Activated naive CD4-positive, alpha-beta T cell (primary cell): ENCODE measurements at regions not wholly inside any gene's neighbourhood (a gene's known extent, or its start where the extent isn't known, plus 50 kb on each side); places are given as distances from the start of the nearest gene placed in this dataset.
"Not testable (repeated sequence)": the region's sequence is repeated elsewhere in the genome, so short reads cannot be mapped to it uniquely, and the experiment has no call there.

ENCODE experiments used
- DNase-seq, 4 experiments: peaks; one replicate each; lab custom pipeline; 2025; lab: John Stamatoyannopoulos, UW

DNA sequence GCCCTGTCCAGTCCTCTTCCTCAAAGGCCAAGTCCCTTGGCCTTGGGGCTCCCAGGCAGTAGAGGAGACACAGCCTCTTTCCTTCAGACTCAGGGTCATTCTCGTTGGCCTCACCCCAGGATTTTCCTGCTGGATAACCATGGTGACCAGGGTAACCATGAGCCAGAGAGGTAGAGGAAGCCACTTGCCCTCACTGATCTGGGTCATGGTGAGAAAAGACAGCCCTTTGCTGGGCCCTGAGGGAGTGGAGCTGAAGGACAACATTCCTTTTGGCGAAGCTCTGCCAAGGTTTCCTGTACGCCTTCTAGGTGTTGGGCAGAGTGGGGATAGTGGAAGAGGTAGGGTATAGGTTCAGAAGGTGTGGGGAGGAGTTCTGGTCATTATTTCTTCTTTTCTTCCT lies 53.1 kb upstream of the WNT4 start:
- no peak for DNase-seq

DNA sequence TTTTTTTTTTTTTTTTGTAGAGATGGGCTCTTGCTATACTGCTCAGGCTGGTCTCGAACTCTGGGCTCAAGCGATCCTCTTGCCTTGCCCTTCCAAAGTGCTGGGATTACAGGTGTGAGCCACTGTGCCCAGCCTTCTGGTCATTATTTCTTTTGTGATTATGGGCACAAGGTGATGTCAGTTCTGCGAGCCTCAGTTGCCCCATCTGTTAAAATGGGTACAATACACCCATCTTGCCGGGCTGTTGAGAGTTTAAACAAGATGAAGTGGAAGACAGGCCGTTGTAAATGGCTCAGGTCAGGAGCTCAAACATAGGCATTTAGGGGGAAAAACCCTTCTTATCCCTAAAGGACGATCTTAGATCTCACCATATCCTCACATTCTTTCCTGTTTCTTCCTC lies 53.7 kb upstream of the WNT4 start:
- DNase-seq: no peak

GRCh38 chr1:22197644-22198043 lies 54.7 kb upstream of the WNT4 start:
- no peak for DNase-seq

DNA sequence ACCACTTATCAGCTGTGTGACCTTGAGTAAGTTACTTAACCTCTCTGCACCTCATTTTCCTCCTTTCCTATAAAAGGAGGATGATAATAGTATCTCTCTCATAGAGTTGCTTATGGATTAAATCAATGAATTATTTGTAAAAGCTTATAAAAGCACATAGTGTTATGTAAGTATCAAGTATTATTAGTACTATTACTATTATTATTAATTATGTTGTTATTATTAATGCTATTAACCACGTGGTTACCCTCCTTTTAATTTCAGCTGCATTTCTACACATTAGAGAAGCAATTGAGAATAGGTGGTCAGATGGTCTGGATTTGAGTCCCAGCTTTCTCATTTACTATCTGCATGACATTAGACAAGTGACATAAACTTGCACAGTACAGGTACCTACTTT lies 58.1 kb upstream of the WNT4 start:
- DNase-seq: no peak

DNA sequence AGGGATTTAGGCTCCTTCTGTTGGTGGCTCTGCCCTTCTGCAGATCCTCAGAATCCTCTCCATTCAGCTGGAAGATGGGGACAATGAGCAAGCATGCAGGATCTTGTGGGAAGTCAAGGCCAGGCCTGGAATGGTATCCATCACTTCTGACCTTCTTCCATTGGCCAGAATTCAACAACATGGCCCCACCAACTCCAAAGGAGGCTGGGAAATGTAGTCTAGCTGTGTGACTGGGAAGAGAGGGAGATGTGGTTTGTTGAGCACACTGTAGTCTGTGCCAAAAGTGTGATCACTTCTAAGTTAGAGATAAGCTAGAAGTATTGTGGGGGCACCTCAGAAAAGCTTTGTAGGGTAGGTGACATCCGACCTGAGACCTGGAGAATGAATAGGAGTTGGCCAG lies 60.4 kb upstream of the WNT4 start:
- no peak for DNase-seq

- no peak for DNase-seq
These were observed 61.4 kb upstream of the WNT4 start for GRCh38 chr1:22204057-22204840.

DNA sequence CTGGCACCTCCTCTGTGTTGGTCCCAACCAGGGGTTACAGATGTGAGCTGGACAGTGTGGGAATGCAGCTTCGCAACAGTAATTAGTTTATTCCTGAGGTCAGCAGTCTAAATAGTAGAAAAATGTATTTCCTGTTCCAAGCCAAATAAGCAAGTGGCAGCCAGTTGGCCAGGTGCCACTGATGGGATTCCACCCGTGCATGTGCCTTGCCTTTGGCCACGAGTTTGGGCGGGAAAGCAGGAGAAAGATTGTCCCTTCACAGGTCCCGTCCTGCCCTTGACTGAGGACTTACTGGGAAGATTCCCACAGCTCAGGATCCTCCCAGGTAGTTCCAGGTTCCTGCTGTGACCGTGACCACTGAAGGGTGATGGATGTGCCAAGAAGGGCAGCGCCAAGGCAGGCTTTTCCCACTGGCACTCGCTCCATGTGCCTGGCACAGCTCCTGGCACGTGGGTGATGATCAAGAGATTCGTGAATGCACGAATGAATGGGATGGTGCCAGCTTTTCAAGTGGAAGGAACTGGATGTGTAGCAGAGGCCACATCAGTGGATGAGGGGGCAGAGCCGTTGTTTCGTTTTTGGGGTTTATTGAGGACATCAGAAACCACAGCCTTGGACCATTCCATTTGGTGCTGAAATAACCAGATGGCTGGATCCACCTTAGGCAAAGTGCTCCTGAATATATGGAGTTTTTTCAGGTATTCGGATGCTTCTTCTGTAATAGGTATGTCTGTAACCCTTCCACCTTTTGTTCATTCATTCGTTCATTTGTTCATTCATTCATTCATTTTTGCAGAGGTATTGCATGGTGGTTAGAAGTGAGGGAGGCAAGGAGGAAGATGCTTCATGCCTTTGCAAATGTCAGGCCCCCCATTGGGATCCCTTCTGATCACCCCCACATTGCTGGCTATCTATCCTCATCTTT lies 62.4 kb upstream of the WNT4 start:
- DNase-seq: no peak

- no peak for DNase-seq
These were observed 63.7 kb upstream of the WNT4 start for GRCh38 chr1:22206551-22207125.

GRCh38 chr1:22207511-22208267 lies 64.8 kb upstream of the WNT4 start:
- no peak for DNase-seq

DNA sequence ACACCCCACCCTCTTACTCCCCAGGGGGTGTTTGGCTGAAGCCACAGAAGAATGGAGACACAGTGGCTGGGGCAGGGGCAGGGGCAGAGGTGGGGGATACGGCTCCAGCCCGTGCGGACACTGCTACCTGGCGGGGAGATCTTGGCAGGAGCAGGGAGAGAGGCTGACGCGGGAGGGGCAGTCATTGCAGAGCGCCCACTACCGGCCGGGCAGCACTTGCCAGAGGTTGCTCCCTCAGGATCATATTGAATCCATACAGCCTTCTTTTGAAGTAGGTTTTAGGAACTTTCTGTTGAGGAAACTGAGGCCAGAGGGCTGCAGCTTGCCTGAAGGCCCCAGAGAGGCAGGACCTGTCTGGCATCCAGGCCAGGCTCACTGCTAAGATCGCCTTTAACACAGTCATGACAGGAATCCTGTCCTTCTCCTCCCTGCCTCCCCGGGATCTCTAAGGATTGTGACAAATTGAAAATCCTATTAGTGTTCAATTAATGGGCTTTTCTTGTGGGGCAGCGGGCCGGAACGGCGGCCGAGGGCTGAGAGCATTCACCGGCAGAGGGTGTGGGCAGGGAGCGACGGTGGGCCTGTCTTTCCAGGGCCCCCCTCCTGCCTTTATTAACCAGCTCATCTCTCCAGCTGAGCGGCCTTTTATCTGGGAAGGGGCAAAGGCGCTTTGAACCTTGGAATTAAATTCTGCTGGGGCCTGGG lies 65.5 kb upstream of the WNT4 start:
- no peak for DNase-seq

DNA sequence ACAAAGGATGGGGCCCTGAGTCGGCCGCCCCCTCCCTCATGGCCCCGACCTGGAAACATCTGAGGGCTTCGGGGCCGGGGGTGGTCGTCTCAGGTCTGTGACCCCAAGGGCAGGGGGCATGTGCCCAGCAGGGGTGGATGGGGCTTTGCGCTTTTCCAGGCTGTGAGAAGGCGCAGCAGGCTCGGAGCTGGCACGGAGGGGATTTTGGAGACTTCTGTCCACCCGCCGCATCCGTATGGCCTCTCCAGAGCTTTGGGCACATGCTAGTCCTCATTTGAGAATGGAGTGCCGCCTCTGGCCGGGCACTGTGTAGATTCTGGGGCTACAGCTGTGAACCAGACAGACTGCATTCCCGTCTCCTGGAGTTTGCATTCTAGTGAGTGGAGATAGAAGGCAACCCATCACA lies 66.1 kb upstream of the WNT4 start:
- no peak for DNase-seq

GRCh38 chr1:22210176-22210575 lies 67.3 kb upstream of the WNT4 start:
- DNase-seq: no peak

DNA sequence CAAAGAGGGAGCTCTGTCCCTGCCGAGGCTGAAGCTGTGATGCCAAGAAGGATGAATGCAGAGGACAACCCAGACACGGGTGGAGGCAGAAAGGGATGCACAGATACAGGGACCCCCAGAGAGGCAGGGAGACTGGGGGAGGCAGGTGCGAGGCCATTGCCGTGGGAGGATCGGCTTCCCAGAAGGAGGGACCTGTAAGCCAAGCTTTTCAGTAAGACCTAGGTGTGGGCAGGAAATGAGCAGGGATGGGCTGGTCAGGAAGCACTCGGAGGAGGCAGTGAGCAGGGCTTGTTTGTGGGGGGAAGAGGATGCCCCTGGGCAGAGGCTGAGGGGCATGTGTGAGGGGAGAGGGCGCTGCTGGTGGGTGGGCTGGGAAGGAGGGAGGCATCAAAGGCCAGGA lies 67.7 kb upstream of the WNT4 start:
- DNase-seq: no peak

GRCh38 chr1:22211459-22211858 lies 68.6 kb upstream of the WNT4 start:
- DNase-seq: not testable (repeated sequence)

- no peak for DNase-seq
These were observed 69.7 kb upstream of the WNT4 start for GRCh38 chr1:22212400-22213233.

DNA sequence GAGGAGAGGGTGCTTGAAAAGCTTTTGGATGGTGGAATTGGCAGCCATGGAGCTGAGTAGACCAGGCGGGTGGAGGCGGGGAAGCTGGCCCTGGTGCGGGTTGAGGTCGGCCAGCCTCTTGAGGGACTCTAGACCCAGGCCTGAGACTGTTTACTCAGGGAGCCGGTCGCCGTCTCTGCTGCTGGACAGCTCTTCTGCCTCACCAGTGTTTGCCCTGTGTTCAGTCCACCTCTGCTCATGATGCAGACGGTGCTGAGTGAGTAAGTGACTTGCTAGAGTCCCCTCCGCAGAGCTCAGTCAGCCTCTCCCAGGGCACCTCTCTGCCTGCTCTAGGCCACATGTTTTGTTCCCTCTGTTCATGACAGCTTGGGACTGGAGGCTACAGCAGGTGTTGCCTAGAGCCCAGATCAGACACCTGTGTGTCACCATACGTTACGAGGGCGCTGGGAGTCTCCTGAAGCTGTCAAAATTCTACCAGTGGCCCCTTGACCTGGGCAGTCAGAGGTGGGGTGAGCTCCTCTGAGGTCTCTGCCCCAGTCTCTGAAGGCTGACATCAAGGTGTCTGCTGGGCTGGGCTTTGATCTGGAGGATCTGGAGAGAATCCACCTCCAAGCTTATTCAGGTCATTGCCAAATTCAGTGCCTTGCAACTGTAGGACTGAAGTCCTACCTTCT lies 73.5 kb upstream of the WNT4 start:
- DNase-seq: no peak

DNA sequence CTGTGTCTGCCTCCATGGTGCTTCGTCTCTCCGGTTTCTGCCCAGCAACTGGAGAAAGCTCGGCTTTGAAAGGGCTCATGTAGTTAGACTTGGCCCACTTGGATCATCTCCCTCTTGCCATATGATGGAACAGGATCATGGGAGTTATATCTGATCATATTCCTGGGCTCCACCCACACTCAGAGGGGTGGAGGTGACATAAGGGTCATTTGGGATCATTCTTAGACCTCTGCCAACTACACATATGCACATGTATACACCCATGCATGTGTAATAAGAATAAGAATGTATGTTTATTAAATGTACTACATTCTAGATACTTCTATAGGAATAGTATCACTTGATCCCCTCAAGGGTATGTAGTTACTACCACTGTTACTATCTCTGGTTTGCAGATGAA lies 74.1 kb upstream of the WNT4 start:
- DNase-seq: no peak

- DNase-seq: no peak
These were observed 75.0 kb upstream of the WNT4 start for GRCh38 chr1:22217811-22218460.

GRCh38 chr1:22218618-22219250 lies 75.8 kb upstream of the WNT4 start:
- no peak for DNase-seq
